Central memory CD8-positive, alpha-beta T cell (primary cell): ENCODE measurements at regions not wholly inside any gene's neighbourhood (a gene's known extent, or its start where the extent isn't known, plus 50 kb on each side); places are given as distances from the start of the nearest gene placed in this dataset.

Experiments
- ATAC-seq: fragments of 150-1000 bp; cut with Tn5 transposase; replicated peaks from 2 replicates; pipeline ENCODE4 v1.10.0; 2022; ENCODE audit warnings: mild to moderate bottlenecking, moderate FRiP score, moderate number of reproducible peaks; ENCODE audit not compliant: poor library complexity, severe bottlenecking; ENCODE audit errors: extremely low read depth
- DNase-seq, 2 donors: peaks; one replicate each; pipeline ENCODE4 v3.0.0; 2021; ENCODE audit warnings: low spot score in 2 of 2
- H3K27ac Mint-ChIP-seq: one replicate; pipeline ENCODE4 v1.8.0; 2022; ENCODE audit warnings: low read depth, mild to moderate bottlenecking, moderate library complexity, mixed read lengths
- H3K27me3 Mint-ChIP-seq: one replicate; pipeline ENCODE4 v1.8.0; 2022; ENCODE audit warnings: mixed read lengths
- H3K36me3 Mint-ChIP-seq: one replicate; pipeline ENCODE4 v1.8.0; 2022; ENCODE audit warnings: mild to moderate bottlenecking, moderate library complexity, mixed read lengths; ENCODE audit not compliant: insufficient read depth
- H3K4me1 Mint-ChIP-seq: one replicate; pipeline ENCODE4 v1.8.0; 2022; ENCODE audit warnings: mixed read lengths
- H3K4me3 Mint-ChIP-seq: one replicate; pipeline ENCODE4 v1.8.0; 2022; ENCODE audit warnings: mild to moderate bottlenecking, moderate library complexity, mixed read lengths
- H3K9me3 Mint-ChIP-seq: one replicate; pipeline ENCODE4 v1.8.0; 2022; ENCODE audit warnings: mixed read lengths

DNA sequence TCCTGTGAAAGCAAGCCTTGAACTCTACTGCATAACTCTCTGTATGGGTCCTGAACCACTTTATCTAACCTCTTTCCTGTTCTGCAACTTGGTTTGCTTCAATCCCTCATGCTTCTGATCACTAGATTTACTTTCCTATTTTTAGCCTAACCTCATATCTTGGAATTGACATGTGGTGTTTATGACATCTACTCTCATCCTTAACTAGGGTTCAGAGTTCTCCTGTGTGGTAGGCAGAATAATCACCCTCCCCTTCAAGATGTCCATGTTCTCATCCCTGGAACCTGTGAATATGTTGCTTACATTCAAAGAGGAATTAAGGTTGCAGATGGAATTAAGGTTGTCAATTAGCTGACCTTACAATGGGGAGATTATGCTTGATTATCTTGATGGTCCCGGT, 67.4 kb upstream of the STXBP6 start:
- no peak for ATAC-seq
- Mint-ChIP-seq H3K4me3 (no peak overlapping the region), H3K36me3 (peaks cover 2% of the 10 kb centered on the region), H3K27me3 (peaks cover 38% of the 10 kb centered on the region), H3K4me1 (no peaks in the 10 kb centered on the region), H3K9me3 (no peaks in the 10 kb centered on the region), H3K27ac (no peak overlapping the region)
- DNase-seq: no peak

GRCh38 chr14:25116607-25117006, 66.7 kb upstream of the STXBP6 start:
- Mint-ChIP-seq H3K4me1 (no peaks in the 10 kb centered on the region), H3K27me3 (peaks cover 41% of the 10 kb centered on the region), H3K4me3 (no peak overlapping the region), H3K27ac (no peak overlapping the region), H3K36me3 (peaks cover 2% of the 10 kb centered on the region), H3K9me3 (no peaks in the 10 kb centered on the region)
- ATAC-seq: no peak
- no peak for DNase-seq

- Mint-ChIP-seq H3K4me1 (no peaks in the 10 kb centered on the region), H3K36me3 (no peaks in the 10 kb centered on the region), H3K27ac (no peak overlapping the region), H3K9me3 (no peaks in the 10 kb centered on the region), H3K4me3 (no peak overlapping the region), H3K27me3 (peaks cover 59% of the 10 kb centered on the region)
- DNase-seq (no peak), ATAC-seq (no peak)
Measured at GRCh38 chr14:25113394-25113793, 63.4 kb upstream of the STXBP6 start.

- peaks cover 54% of the 10 kb centered on the region for H3K27me3 Mint-ChIP-seq
- H3K4me1 Mint-ChIP-seq: no peaks in the 10 kb centered on the region
- no peaks in the 10 kb centered on the region for H3K9me3 Mint-ChIP-seq
- ATAC-seq: no peak
- no peak overlapping the region for H3K4me3 Mint-ChIP-seq
- DNase-seq: no peak
- no peaks in the 10 kb centered on the region for H3K36me3 Mint-ChIP-seq
- H3K27ac Mint-ChIP-seq: no peak overlapping the region
Measured at GRCh38 chr14:25111061-25111601, 61.2 kb upstream of the STXBP6 start.

DNA sequence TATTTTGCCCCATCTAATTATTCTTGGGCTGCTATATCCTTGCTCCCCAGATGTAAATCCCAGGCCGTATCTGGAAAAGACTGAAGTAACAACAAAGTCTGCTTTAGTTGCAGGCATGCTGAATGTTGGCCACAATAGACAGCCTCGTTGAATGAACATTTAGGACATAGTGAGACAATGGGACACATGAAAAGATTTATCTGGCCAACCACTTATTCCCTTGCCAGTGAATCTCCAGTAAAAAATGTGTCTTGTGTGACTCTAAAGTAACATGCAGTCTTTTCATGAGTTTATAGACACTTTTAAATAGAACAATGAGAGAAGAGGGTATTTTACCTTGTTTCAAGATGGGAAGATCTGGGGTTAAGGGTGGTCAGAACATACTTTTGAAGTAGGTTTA, 60.2 kb upstream of the STXBP6 start:
- peaks cover 58% of the 10 kb centered on the region for H3K27me3 Mint-ChIP-seq
- no peaks in the 10 kb centered on the region for H3K4me1 Mint-ChIP-seq
- no peak overlapping the region for H3K27ac Mint-ChIP-seq
- no peaks in the 10 kb centered on the region for H3K9me3 Mint-ChIP-seq
- ATAC-seq (no peak), DNase-seq (no peak)
- H3K36me3 Mint-ChIP-seq: peaks cover 1% of the 10 kb centered on the region
- no peak overlapping the region for H3K4me3 Mint-ChIP-seq

DNA sequence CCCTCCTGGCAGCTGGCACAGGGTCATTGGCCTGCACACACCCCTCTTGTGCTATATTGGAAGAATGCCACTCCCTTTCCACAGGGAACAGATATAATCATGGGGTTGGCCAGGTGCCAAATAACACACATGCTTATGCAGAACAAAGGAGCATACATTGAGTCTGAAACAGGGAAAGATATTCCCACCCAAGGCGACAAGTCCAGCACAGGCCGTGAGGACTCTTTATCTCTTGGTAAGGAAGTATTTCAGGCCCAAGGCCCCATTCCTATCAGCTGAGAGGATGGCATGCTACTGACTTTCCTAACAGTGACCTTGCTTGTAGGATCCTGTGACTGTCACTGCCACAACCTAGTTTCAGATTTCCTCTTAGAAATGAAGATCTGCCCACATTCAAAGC, 59.0 kb upstream of the STXBP6 start:
- Mint-ChIP-seq H3K4me3 (no peak overlapping the region), H3K9me3 (no peaks in the 10 kb centered on the region), H3K27ac (no peak overlapping the region), H3K36me3 (peaks cover 1% of the 10 kb centered on the region), H3K4me1 (no peaks in the 10 kb centered on the region), H3K27me3 (peaks cover 48% of the 10 kb centered on the region)
- ATAC-seq: no peak
- DNase-seq: no peak

GRCh38 chr14:25108291-25108690, 58.3 kb upstream of the STXBP6 start:
- DNase-seq (no peak), ATAC-seq (no peak)
- H3K27ac Mint-ChIP-seq: no peak overlapping the region
- H3K36me3 Mint-ChIP-seq: peaks cover 1% of the 10 kb centered on the region
- no peaks in the 10 kb centered on the region for H3K9me3 Mint-ChIP-seq
- H3K4me1 Mint-ChIP-seq: no peaks in the 10 kb centered on the region
- peaks cover 42% of the 10 kb centered on the region for H3K27me3 Mint-ChIP-seq
- no peak overlapping the region for H3K4me3 Mint-ChIP-seq

- no peak overlapping the region for H3K27ac Mint-ChIP-seq
- H3K27me3 Mint-ChIP-seq: peaks cover 16% of the 10 kb centered on the region
- DNase-seq: no peak
- no peaks in the 10 kb centered on the region for H3K9me3 Mint-ChIP-seq
- H3K4me3 Mint-ChIP-seq: no peak overlapping the region
- no peaks in the 10 kb centered on the region for H3K4me1 Mint-ChIP-seq
- peaks cover 1% of the 10 kb centered on the region for H3K36me3 Mint-ChIP-seq
- ATAC-seq: no peak
Measured at GRCh38 chr14:25103820-25104219, 53.9 kb upstream of the STXBP6 start.

GRCh38 chr14:25103271-25103670, 53.3 kb upstream of the STXBP6 start:
- no peaks in the 10 kb centered on the region for H3K4me1 Mint-ChIP-seq
- no peaks in the 10 kb centered on the region for H3K9me3 Mint-ChIP-seq
- peaks cover 1% of the 10 kb centered on the region for H3K36me3 Mint-ChIP-seq
- DNase-seq (no peak), ATAC-seq (no peak)
- peaks cover 21% of the 10 kb centered on the region for H3K27me3 Mint-ChIP-seq
- H3K27ac Mint-ChIP-seq: no peak overlapping the region
- H3K4me3 Mint-ChIP-seq: no peak overlapping the region

- Mint-ChIP-seq H3K4me1 (no peaks in the 10 kb centered on the region), H3K36me3 (peaks cover 1% of the 10 kb centered on the region), H3K27me3 (peaks cover 26% of the 10 kb centered on the region), H3K4me3 (no peak overlapping the region), H3K9me3 (no peaks in the 10 kb centered on the region), H3K27ac (no peak overlapping the region)
- DNase-seq (no peak), ATAC-seq (no peak)
Measured at GRCh38 chr14:25102788-25103187, 52.8 kb upstream of the STXBP6 start.

DNA sequence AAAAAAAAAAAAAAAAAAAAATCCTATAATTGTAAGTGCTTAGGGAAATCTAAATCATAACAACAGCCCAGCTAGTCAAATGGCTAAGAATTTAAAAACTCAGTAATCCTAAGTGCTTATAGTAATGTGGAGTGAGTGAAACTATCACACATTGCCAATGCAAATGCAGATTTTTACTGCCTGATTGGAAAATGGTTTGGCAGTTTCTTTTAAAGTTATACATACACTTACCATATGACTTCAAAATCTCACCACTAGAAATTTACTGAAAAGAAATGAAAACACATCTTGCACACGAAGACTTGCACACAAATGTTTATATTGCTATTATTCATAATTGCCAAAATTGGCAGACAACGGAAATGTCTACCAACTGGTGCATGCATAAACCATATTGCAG, 51.3 kb upstream of the STXBP6 start:
- Mint-ChIP-seq H3K9me3 (no peaks in the 10 kb centered on the region), H3K36me3 (peaks cover 1% of the 10 kb centered on the region), H3K4me3 (no peak overlapping the region), H3K27ac (no peak overlapping the region), H3K27me3 (peaks cover 37% of the 10 kb centered on the region), H3K4me1 (no peaks in the 10 kb centered on the region)
- ATAC-seq: no peak
- DNase-seq: no peak
